ENCODE measurements at regions not wholly inside any gene's neighbourhood (a gene's known extent, or its start where the extent isn't known, plus 50 kb on each side); places are given as distances from the start of the nearest gene placed in this dataset.
A peak's percentile ranks its signal among the peaks of the same experiment; 100 is the strongest.

DNA sequence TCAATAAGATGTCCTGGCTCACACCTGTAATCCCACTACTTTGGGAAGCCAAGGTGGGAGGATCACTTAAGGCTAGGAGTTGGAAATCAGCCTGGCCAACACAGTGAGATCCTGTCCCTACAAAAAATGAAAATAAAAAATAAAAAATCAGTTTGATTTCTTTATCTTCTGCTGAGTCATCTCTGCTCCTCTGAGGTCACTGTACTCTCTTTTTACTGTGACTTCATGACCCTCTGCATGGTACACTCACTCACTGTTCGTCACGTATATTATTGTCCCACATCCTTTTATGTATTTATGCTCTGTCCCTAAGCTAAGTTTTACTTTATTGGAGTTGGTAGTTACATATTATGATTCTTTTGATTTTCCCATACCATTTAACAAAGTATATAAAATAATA, 333.3 kb downstream of the PCDH7 start:
- no peak for DNase-seq (ENCODE audit: low read depth)

DNA sequence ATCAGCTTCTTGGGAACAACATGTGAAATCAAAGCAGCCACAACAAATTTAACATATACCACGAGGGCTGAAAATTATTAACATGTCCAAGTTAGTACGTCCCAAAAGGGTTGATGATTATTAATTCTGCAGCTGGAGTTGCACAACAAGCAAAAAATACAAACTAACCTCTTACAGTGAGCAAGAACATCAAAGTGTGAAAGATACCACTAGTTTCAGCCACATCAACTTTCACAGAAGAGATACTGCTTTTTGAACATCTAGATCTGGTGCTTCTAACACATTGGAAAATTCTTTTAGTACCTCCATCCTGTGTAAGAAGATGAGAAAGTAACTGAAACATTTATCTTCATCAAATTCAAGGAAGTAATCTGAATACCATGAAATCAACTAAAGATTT, 334.1 kb downstream of the PCDH7 start:
- no peak for DNase-seq (ENCODE audit: low read depth)

DNA sequence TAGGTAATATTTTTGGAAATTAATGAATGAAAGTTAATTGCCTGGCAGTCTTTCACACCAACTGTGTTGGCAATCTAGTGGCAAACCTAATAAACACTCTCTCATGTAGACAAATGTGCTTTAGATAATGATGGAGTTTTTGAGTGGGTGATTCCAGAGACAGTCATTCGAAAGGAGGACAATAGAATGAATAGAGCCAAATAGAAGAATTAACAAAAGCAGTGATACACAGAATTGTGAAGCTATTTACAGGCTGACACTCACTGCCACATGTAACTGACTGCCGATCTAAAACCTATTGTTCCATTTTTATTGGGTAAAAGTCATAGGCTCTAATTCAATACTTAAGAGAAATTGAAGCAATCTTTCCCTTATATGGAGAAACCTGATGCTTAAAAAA, 338.5 kb downstream of the PCDH7 start:
- no peak for DNase-seq (ENCODE audit: low read depth)

DNA sequence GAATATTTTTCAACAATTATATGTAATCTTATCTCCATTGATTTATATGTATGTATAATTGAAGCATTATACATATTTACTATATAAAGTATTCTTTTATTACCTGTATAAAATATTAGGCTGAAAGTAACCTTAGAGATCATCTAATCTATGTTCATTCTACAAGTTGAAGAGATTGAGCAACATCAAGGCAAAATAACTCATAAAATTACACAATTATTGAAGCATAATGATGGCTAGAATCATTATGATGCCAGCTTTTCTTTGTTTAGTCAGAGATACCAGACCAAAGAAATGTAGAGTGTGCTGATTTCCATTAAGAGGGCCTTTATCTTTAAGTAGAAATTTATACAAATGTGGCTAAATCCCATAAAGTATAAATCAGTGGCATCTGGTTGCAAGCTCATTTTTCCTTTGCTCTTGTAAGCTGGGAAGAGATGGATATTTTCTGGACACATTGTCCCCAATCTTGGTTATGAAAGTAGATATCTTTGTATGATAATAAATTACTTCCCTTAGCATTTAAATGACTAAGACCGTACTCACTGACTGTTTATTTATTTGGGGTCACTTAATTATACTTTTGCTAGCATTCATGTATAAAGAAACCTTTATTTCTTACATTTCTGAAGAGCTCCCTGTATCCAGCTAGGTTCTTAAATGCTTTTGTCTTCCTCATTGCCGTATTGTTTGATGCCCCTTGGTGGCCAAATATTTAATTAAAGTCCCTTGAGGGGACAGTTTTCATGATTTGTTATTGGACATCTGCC, 339.8 kb downstream of the PCDH7 start:
- DNase-seq (ENCODE audit: low read depth): no peak

DNA sequence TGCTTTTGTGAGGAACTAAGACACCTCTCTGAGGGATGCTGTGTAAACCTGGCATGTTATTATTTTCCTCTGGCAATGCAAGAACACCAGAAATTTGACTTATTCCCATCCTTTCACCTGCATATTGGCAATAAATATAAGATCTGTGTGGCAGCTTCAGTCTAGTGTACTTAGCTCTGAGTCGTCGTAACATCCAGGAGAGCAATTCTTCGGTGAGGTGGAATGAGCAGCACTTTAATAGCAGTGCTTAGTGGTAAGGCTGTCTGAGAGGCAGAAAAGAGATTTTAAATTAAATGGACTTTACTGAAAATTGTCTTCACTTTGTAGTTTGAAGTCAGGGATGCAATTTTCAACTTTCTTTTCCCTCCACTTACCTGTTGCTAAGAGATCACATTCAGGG, 344.9 kb downstream of the PCDH7 start:
- no peak for DNase-seq (ENCODE audit: low read depth)

DNA sequence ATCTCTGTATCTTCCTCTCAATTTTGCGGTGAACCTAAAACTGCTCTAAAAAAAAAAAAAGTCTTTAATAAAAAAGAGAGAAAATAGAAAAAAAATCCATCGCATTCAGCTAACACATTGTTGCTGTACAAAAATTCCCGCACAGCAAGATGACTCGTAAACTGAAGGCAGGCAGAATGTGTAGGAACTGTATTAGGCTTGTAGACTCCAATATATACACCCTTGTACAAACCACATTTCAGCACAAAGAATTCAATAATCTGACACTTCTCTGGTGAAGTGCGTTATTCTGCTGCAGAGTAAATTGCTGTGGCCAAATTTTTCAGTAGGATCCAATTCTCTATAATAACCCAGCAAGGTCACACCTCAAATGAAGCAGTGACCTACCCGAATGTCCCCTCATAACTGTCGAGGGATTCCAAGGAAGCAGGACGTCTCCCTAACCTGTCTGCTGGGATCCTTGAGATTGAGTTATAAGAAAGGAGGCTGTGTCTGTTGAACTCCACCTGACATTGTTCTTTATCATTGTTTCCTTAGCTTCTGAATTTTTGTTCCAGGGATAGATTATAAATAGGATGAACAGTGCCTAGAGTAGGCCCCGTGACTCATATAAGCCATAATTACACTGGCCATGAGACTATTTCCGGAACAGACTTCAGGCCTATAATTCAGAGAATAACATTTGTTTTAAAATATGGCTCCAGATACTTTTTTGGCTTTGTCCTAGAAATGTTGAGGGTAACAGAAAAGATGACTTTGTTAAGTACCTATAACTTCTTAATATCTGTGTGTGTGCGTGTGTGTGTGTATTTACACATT, 348.3 kb downstream of the PCDH7 start:
- DNase-seq (ENCODE audit: low read depth): peak; percentile 41

DNA sequence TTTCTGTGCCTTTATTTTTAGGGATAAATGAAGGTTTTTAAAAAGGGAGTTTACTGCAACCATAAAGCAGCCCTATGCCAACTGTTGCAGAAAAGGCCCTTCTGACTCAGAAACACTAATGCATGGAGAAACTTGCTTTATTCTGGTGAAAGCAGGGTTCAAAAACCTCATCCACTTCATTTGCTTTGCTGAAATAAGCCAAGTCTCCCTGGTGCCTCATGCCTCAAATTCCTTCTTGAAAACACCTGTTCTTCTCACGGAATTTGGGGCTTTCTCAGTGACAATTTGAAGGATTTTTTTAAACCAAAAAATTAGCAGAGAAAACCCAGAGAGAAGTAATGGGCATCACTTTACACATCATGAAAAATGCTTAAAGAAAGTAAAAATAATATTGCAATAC, 349.0 kb downstream of the PCDH7 start:
- DNase-seq (ENCODE audit: low read depth): no peak

DNA sequence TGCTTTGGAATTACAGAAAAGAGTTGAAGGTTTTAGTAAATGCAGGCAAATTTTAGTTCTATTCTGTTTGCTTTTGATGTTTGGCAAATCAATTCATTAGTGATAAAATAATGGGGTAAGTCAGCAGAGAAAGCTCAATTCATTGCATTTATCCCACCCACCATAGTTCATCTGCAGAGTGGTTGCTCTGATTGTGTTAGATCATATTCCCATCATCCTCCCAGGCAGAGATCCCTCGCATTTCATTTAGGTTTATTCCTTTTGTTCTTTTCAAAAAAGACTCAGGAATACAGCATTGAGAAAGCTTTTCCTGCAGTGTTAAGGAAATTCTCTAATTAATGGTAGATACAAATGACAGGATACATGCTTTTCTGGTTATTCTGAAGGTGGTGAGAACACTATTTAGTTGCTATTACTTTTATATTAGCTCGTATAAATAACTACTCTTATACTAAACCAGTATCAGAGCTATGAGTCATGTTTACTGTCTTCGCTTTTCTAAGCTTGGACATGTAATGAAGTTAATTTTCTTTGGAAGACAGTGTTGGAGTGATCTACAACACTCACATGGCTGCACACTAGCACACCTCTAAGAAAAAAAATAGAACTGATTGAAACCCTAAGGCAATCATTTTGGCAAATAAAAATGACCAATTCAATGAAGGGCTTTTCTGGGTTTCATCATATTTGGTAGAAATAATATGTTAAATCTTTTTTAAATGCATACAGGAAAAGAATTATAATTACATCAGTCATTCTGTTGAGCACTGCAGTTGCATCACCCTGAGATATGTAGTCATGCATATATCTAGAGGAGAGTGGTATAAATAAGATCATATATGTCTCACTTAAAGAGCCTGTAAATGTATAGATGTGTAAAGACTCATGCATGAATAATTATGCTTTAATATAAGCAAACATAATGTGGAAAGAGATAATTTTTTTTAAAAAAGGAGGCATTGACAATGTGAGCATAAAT, 351.6 kb downstream of the PCDH7 start:
- no peak for DNase-seq (ENCODE audit: low read depth)

DNA sequence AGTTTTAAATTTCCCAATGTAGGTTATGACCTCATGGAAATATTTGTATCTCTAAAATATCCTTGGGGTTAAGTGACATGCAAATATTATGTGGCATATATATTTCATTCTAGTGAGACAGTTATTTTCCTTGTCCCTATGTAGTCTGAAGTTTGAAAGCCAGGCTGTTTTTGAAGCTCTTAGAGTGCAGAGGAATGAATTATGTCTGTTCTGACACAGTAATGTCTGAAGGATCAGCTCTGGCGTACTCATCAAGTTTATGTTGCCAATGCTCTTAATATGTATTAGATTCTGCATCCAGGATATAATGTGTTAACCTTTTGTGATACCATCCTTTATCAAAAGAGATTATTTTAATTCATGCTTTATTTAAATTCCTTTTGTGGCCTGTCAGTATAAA, 355.8 kb downstream of the PCDH7 start:
- DNase-seq (ENCODE audit: low read depth): no peak

DNA sequence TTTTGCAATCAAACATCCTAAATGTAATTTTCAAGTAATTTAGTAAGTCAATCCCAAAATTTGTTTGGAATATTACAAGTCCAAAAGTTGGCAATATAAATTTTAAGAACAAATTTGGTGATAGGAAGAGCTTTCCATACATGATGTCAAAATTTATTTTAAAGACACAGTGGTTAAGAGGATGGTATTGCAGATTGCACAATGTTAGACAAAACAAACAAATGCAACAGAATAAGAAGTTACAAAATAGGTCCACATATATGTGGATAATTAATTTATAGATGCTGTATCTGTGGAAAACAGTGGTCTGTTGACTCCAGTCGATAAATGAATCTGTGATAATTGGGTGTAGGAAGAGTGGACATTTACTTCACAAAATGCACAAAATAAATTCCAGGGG, 358.5 kb downstream of the PCDH7 start:
- DNase-seq (ENCODE audit: low read depth): no peak

DNA sequence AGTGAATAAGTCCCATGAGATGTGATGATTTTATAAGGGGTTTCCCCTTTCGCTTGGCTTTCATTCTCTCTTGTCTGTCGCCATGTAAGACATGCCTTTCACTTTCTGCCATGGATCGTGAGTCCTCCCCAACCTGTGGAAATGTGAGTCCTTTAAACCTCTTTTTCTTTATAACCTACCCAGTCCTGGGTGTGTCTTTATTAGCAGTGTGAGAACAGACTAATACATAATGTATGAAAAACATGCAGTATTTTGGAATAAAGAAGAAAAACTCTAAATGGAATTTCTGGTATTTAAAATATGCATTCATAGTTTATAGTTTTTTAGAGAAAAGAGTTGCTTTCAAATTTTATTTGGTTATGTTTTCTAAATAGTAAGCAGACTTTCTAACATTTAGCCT, 360.7 kb downstream of the PCDH7 start:
- DNase-seq (ENCODE audit: low read depth): no peak

DNA sequence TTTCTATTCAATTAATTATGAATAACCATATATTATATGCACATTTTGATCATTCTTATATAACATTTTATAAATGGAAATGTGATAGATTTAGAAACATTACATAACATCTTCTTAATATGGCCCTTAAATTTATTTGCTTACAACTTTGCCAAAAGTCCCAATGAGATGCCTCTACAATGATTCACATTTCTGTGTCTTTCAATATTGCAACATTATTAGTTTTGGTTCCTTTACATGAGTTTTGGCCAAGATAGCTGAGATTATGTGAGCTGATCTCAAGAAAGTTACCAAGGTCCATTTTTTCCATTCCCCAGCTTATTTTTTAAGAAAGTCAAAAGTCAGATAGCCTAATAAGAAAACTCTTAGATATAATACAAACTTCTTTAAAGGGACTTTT, 361.2 kb downstream of the PCDH7 start:
- DNase-seq (ENCODE audit: low read depth): no peak

DNA sequence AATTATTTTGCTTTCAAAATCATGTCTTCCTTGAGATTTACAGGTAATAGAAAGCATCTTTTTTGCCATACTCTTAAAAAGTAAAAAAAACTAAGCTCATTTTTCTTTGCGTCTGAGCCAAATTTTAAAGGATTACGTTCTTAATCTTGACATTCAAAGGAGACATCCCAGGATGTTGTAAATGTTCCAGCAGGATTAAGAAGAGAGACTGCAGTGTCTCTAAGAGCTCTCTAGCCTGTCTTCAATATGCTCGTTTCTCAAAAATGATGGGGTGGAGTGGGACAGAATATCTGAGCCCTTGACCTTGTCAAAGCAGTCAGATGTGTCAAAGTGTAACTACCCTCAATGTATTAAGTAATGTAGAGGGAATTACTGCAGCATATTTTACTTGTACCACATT, 363.3 kb downstream of the PCDH7 start:
- DNase-seq (ENCODE audit: low read depth): no peak

DNA sequence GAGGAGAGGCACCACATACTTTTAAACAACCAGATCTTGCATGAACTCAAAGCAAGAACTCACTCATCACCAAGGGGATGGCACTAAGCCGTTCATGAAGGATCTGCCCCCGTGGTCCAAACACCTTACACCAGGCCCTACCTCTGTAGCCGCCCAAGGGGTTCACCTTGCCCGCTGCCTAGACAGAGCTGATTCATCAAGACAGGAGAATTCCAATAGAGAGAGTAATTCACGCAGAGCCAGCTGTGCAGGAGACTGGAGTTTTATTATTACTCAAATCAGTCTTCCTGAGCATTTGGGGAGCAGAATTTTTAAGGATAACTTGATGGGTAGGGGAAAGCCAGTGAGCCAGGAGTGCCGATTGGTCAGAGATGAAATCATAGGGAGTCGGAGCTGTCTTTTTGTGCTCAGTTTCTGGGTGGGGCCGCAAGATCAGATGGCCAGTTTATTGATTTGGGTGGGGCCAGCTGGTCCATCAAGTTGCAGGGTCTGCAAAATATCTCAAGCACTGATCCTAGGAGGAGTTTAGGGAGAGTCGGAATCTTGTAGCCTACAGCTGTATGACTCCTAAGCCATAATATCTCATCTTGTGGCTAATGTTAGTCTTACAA, 364.7 kb downstream of the PCDH7 start:
- DNase-seq (ENCODE audit: low read depth): no peak

DNA sequence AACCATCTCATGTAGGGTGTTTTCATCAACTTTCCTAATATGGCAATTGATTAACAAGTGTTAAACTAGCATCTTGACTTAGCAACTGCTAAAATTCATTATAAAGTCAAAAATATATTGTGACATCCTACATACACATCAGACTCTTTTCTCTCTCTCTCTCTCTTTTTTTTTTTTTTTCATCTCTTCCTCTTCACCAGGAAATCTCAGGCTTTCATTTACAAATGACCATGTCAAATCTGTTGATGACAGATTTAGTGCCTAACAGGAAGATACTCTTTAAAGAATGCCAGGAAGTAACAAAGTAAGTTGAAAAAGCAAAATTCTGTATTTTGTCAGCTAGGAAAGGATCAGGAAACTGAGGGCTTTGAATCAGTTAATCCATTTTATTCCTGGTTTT, 365.5 kb downstream of the PCDH7 start:
- no peak for DNase-seq (ENCODE audit: low read depth)

DNA sequence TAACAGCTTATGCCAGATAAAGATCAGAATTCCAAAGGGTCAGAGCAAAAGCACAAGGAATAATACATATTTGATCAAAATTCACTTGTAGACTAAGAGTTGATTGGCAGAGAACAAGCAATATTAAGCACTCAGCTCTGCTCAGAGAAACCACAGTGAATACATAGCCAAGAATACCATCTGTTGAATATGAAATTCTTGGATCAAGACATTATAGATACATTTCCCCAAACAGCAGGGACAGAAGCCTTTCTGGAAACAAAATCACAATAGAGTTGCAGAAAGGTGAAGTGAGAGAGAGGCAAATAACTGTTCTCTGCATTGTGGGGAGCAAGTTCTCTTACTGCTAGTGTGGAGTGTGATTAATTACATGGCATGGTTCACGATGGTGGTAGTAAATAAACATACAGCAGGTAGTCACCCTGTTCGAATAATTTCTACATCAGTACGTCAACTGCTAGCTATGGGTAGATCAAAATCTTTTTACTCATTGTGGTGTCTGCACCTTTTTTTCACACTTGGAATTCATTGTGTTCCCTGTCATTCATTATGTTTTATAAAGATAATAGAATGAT, 366.7 kb downstream of the PCDH7 start:
- DNase-seq (ENCODE audit: low read depth): no peak

DNA sequence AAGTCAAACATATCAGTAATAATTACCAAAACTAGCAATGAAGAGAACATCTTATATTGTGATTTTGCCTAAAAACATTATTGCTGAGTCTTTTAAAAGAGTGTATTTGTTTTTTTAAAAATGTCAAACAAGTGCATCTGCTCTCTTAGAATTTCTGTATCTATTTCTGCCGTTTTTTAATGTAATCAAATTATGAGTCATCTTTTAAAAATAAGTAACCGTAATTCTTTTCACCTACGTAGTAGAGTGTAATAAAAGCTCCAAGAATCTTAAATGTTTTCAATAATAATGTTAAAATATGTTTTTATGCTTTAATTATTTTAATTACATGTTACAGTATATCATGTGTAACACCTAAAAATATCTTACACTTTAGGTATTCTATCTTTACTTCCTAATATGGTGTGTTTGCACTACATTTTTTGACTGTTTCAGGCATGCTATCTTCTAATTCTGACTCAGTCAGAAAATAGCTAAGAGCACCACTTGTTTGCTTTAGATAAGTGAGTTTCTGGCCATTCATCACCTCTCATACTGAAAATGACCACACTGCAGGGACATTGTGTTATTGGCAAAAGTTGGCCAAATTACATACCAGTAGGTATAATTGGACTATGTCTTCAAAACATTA, 368.5 kb downstream of the PCDH7 start:
- no peak for DNase-seq (ENCODE audit: low read depth)

DNA sequence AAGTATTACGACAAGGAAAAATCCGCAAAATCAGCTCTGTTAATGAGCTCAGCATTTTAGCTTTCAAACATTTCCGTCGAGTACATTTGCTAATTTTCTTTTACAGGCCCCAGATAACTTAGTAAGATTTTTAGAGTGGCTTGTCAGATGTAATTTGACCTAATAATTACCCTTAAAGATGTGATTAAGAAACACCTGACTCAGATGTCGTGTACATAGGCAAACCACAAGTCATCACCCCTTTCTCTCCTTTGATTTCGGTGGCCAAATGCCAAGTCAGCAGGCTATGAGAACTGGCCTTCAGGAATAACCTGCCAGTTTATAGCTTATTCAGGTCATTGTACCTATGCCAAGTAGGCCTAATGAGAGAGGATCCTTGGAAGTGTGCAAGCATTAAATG, 369.6 kb downstream of the PCDH7 start:
- DNase-seq (ENCODE audit: low read depth): peak; percentile 50

DNA sequence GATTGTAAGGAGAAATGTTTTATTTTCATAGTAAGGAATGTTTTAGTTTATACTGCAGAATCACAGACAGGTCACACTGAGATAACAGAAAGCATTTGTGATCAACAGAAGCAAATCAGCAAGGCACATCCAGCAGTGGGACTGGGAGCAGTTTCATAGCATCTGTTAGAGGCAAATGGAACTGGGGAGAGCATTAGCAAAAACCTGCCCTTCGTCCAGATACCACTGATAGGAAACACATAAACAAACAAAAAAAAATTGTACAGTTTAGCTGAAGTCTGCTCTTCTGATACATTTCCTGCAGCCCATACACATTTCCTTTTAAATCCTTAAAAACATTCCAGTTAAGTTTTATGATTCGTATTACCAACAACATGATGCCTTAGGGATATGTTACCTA, 374.3 kb downstream of the PCDH7 start:
- DNase-seq (ENCODE audit: low read depth): no peak

DNA sequence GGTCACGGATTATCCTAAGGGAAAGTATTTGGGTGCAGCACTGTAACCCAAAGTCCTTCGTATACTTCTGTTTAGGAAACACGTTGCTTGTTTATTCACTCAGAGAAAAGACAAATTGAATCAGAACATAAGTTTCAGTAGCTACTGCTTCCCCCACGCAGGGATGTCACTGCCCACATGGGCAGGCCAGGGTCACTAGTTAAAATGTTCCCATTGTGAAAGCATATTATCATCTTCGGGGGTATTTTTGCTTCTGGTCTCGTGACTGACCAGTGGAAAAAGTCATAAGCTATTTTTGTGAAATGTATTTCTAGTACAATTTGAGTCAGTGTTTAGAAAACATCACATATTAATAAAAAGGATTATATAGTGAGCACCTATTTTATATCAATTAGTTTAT, 377.8 kb downstream of the PCDH7 start:
- no peak for DNase-seq (ENCODE audit: low read depth)

DNA sequence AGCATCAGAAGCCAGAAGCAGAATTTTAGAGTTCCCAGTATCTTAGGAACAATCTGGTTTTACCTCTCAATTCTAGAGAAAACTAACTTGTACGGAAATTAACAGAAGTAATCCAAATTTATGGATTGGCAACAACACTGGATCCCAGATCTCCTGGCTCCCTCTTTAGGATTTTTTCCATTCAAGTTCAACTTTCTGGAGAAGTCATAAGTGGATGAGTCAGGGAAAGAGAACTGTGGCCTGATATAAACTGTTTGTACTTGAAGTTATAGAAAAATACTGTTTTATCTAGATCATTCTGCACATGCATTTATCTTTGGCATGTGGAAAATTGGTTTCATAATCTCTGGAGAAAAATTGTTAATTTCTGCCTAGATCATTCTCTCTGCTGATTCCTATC, 380.4 kb downstream of the PCDH7 start:
- DNase-seq (ENCODE audit: low read depth): no peak
